H1 (cell line): ENCODE measurements at regions not wholly inside any gene's neighbourhood (a gene's known extent, or its start where the extent isn't known, plus 50 kb on each side); places are given as distances from the start of the nearest gene placed in this dataset.

Source experiments
- CTCF ChIA-PET: fragments of 300-600 bp; sonication (Branson Sonifier 250); formaldehyde crosslinking; loops from one replicate; lab custom pipeline; 2021; ENCODE audit not compliant: partially characterized antibody; lab: Charles Lee
- POLR2A ChIA-PET: fragments of 300-600 bp; sonication (Branson Sonifier 250); formaldehyde crosslinking; loops from one replicate; lab custom pipeline; 2021; ENCODE audit warnings: inconsistent platforms; ENCODE audit not compliant: partially characterized antibody; lab: Charles Lee
- DNase-seq, 2 experiments: peaks; one replicate each; pipeline versions ENCODE4 v3.0.0 to v3.0.0-alpha.2; 2010 to 2022; ENCODE audit warnings: low spot score in 2 of 2, low read depth in 1 of 2, mixed read lengths in 1 of 2
- FAIRE-seq: peaks from 2 replicates; lab custom pipeline; 2011; peaks lifted over from hg19 to GRCh38; lab: Jason Lieb, UNC
- H2AFZ ChIP-seq: 2 replicates; pipeline ENCODE4 v1.8.1; 2012; ENCODE audit warnings: low read length, inconsistent platforms
- H2AK5ac ChIP-seq: 2 replicates; pipeline ENCODE4 v1.6.1; 2013; ENCODE audit warnings: low read depth, low read length
- H2BK120ac ChIP-seq: replicated peaks from 2 replicates; pipeline ENCODE3; 2013; ENCODE audit warnings: low read depth, low read length, inconsistent platforms
- H2BK12ac ChIP-seq: 2 replicates; pipeline ENCODE4 v1.6.1; 2013; ENCODE audit warnings: low read depth, low read length
- H2BK15ac ChIP-seq: 2 replicates; pipeline ENCODE4 v1.6.1; 2013; ENCODE audit warnings: low read length
- H2BK20ac ChIP-seq: 2 replicates; pipeline ENCODE4 v1.6.1; 2013; ENCODE audit warnings: low read length
- H2BK5ac ChIP-seq: 2 replicates; pipeline ENCODE4 v1.6.1; 2013; ENCODE audit warnings: low read depth, low read length
- H3K14ac ChIP-seq: 2 replicates; pipeline ENCODE4 v1.6.1; 2013; ENCODE audit warnings: inconsistent platforms; ENCODE audit not compliant: insufficient read length
- H3K18ac ChIP-seq: 2 replicates; pipeline ENCODE4 v1.6.1; 2013; ENCODE audit warnings: low read length; ENCODE audit errors: extremely low read depth
- H3K23ac ChIP-seq: 2 replicates; pipeline ENCODE4 v1.6.1; 2013; ENCODE audit warnings: inconsistent platforms; ENCODE audit not compliant: insufficient read length
- H3K23me2 ChIP-seq: 2 replicates; pipeline ENCODE4 v1.6.1; 2013; ENCODE audit warnings: low read depth, low read length
- H3K27ac ChIP-seq: 2 replicates; pipeline ENCODE4 v1.6.1; 2011; ENCODE audit warnings: low read depth, low read length, inconsistent platforms
- H3K27me3 ChIP-seq, 4 experiments: replicated peaks in 1 of 4; 1 replicate in 1 of 4; 2 replicates in 3 of 4; pipeline versions ENCODE4 v1.6.1 to v1.8.1; 2011 to 2013; ENCODE audit warnings: low read length in 3 of 4, mild to moderate bottlenecking in 3 of 4, inconsistent platforms in 2 of 4, mixed read lengths in 2 of 4, moderate library complexity in 1 of 4; ENCODE audit not compliant: control insufficient read depth in 3 of 4, insufficient read depth in 3 of 4; ENCODE audit errors: extremely low read depth in 1 of 4
- H3K36me3 ChIP-seq, 4 experiments: 2 replicates each; pipeline versions ENCODE4 v1.6.1 to v1.8.1; 2011 to 2013; ENCODE audit warnings: mild to moderate bottlenecking in 4 of 4, low read length in 3 of 4, moderate library complexity in 2 of 4, control low read depth in 1 of 4, inconsistent platforms in 1 of 4; ENCODE audit not compliant: insufficient read depth in 4 of 4, control insufficient read depth in 2 of 4
- H3K4ac ChIP-seq: replicated peaks from 2 replicates; pipeline ENCODE3; 2013; ENCODE audit warnings: low read length, low read depth, mixed read lengths, inconsistent platforms; ENCODE audit not compliant: insufficient read length
- H3K4me1 ChIP-seq, 4 experiments: replicated peaks in 1 of 4; 1 replicate in 1 of 4; 2 replicates in 3 of 4; pipeline versions ENCODE4 v1.6.1 to v1.8.1; 2011 to 2013; ENCODE audit warnings: low read length in 3 of 4, inconsistent platforms in 2 of 4, mixed read lengths in 1 of 4; ENCODE audit not compliant: insufficient read depth in 4 of 4, control insufficient read depth in 3 of 4
- H3K4me2 ChIP-seq, 2 experiments: 2 replicates each; pipeline versions ENCODE4 v1.6.1 to v1.8.1; 2011 to 2013; ENCODE audit warnings: low read depth in 2 of 2, low read length in 2 of 2, control low read depth in 1 of 2, inconsistent platforms in 1 of 2, mild to moderate bottlenecking in 1 of 2; ENCODE audit not compliant: insufficient read depth in 1 of 2
- H3K4me3 ChIP-seq, 4 experiments: fragments of 200-600, 300-600 bp in 1 of 4; sonication (generic), shearing (Covaris generic), sonication (Bioruptor Twin) in 1 of 4; 2 replicates each; pipeline versions ENCODE4 v1.5.1 to v1.8.1; 2011 to 2016; ENCODE audit warnings: low read length in 4 of 4, low read depth in 3 of 4, control low read depth in 2 of 4, inconsistent platforms in 2 of 4, mild to moderate bottlenecking in 2 of 4, mixed read lengths in 1 of 4, moderate library complexity in 1 of 4; ENCODE audit not compliant: insufficient read depth in 2 of 4; ENCODE audit errors: extremely low read depth in 1 of 4
- H3K56ac ChIP-seq: replicated peaks from 2 replicates; pipeline ENCODE3; 2013; ENCODE audit warnings: low read depth, mild to moderate bottlenecking, mixed read lengths, low read length, inconsistent platforms; ENCODE audit not compliant: insufficient read length
- H3K79me1 ChIP-seq: 2 replicates; pipeline ENCODE4 v1.6.1; 2013; ENCODE audit warnings: low read depth, low read length, control low read depth
- H3K79me2 ChIP-seq, 2 experiments: 2 replicates each; pipeline versions ENCODE4 v1.6.1 to v1.8.1; 2012 to 2013; ENCODE audit warnings: low read length in 2 of 2, mild to moderate bottlenecking in 2 of 2, inconsistent platforms in 1 of 2; ENCODE audit not compliant: insufficient read depth in 2 of 2, control insufficient read depth in 1 of 2
- H3K9ac ChIP-seq, 4 experiments: replicated peaks in 1 of 4; 1 replicate in 1 of 4; 2 replicates in 3 of 4; pipeline versions ENCODE4 v1.6.1 to v1.8.1; 2011 to 2013; ENCODE audit warnings: low read depth in 3 of 4, low read length in 3 of 4, control low read depth in 2 of 4, mild to moderate bottlenecking in 2 of 4, moderate library complexity in 2 of 4, inconsistent platforms in 1 of 4; ENCODE audit errors: extremely low read depth in 1 of 4
- H3K9me3 ChIP-seq, 2 experiments: 2 replicates each; pipeline versions ENCODE4 v1.6.1 to v1.8.1; 2012 to 2013; ENCODE audit warnings: mild to moderate bottlenecking in 2 of 2, moderate library complexity in 2 of 2, control low read depth in 1 of 2, inconsistent platforms in 1 of 2, low read depth in 1 of 2, low read length in 1 of 2, mixed read lengths in 1 of 2; ENCODE audit not compliant: insufficient read depth in 2 of 2
- H4K20me1 ChIP-seq, 2 experiments: replicated peaks in 1 of 2; 2 replicates each; pipeline versions ENCODE3 to v1.8.1; 2011 to 2013; ENCODE audit warnings: inconsistent platforms in 2 of 2, low read length in 2 of 2, mild to moderate bottlenecking in 1 of 2; ENCODE audit not compliant: insufficient read depth in 2 of 2, control insufficient read depth in 1 of 2
- H4K5ac ChIP-seq: 2 replicates; pipeline ENCODE4 v1.6.1; 2013; ENCODE audit warnings: low read length, low read depth, mixed read lengths, inconsistent platforms; ENCODE audit not compliant: insufficient read length
- H4K8ac ChIP-seq: 2 replicates; pipeline ENCODE4 v1.8.0; 2013; ENCODE audit warnings: mild to moderate bottlenecking, moderate library complexity, low read length, inconsistent platforms; ENCODE audit not compliant: insufficient read depth; ENCODE audit errors: extremely low read depth
- H4K91ac ChIP-seq: replicated peaks from 2 replicates; pipeline ENCODE3; 2013; ENCODE audit warnings: low read length, mixed read lengths, inconsistent platforms; ENCODE audit not compliant: insufficient read length
- BCL11A ChIP-seq, 2 experiments: IDR thresholded peaks; one replicate each; pipeline ENCODE4 v1.6.1; 2011; ENCODE audit warnings: low read depth in 2 of 2, low read length in 2 of 2, mild to moderate bottlenecking in 2 of 2
- CREB1 ChIP-seq: IDR thresholded peaks from 2 replicates; pipeline ENCODE4 v1.6.1; 2012; ENCODE audit warnings: inconsistent platforms
- EP300 ChIP-seq, 2 experiments: IDR thresholded peaks; 1 replicate in 1 of 2; 2 replicates in 1 of 2; pipeline ENCODE4 v1.6.1; 2011 to 2012; ENCODE audit warnings: low read depth in 2 of 2, low read length in 2 of 2, mild to moderate bottlenecking in 2 of 2, borderline replicate concordance in 1 of 2, inconsistent platforms in 1 of 2, moderate library complexity in 1 of 2
- GTF2F1 ChIP-seq: IDR thresholded peaks from 2 replicates; pipeline ENCODE4 v1.6.1; 2012; ENCODE audit warnings: low read depth, low read length, improper control_type of control experiment, borderline replicate concordance
- MAFK ChIP-seq: IDR thresholded peaks from 2 replicates; pipeline ENCODE4 v1.6.1; 2012; ENCODE audit warnings: low read depth, mild to moderate bottlenecking, improper control_type of control experiment, low read length
- POLR2A ChIP-seq, 2 experiments: IDR thresholded peaks; 1 replicate in 1 of 2; 2 replicates in 1 of 2; pipeline ENCODE4 v1.6.1; 2011; ENCODE audit warnings: low read depth in 2 of 2, low read length in 2 of 2, mild to moderate bottlenecking in 2 of 2; ENCODE audit errors: control extremely low read depth in 1 of 2
- POLR2AphosphoS5 ChIP-seq: IDR thresholded peaks from 2 replicates; pipeline ENCODE4 v1.6.1; 2011; ENCODE audit warnings: low read depth, low read length
- POU5F1 ChIP-seq: IDR thresholded peaks from 2 replicates; pipeline ENCODE4 v1.6.1; 2011; ENCODE audit warnings: low read depth, mild to moderate bottlenecking, low read length, moderate library complexity
- SRF ChIP-seq: IDR thresholded peaks from 2 replicates; pipeline ENCODE4 v1.6.1; 2011; ENCODE audit warnings: mild to moderate bottlenecking, low read depth, low read length, moderate library complexity
- TBP ChIP-seq: IDR thresholded peaks from 2 replicates; pipeline ENCODE4 v1.6.1; 2011; ENCODE audit warnings: low read depth, low read length, improper control_type of control experiment
- WGBS, 2 experiments: shearing (Covaris generic) in 1 of 2; methylation state at CpG; one replicate each; pipeline versions ENCODE4 v1.1.6 to v1.1.7; 2013 to 2015; ENCODE audit warnings: low lambda C conversion rate in 2 of 2, mixed read lengths in 2 of 2, inconsistent platforms in 1 of 2, low coverage in 1 of 2, missing lambda C conversion rate in 1 of 2; ENCODE audit not compliant: insufficient replicate concordance in 2 of 2, insufficient coverage in 1 of 2, insufficient read length in 1 of 2; ENCODE audit errors: extremely low coverage in 1 of 2, missing lambda C conversion rate in 1 of 2; 5-methylcytosine and 5-hydroxymethylcytosine counted together
- TF ChIP-seq, protein P1 (sequence below): IDR thresholded peaks from 2 replicates; pipeline ENCODE4 v1.6.1; 2011; ENCODE audit warnings: low read length, improper control_type of control experiment
- TF ChIP-seq, protein P2 (sequence below): IDR thresholded peaks from 2 replicates; pipeline ENCODE4 v1.6.1; 2012; ENCODE audit warnings: inconsistent platforms
- TF ChIP-seq, protein P3 (sequence below): IDR thresholded peaks from 2 replicates; pipeline ENCODE4 v1.6.1; 2012; ENCODE audit warnings: low read length, inconsistent platforms

DNA sequence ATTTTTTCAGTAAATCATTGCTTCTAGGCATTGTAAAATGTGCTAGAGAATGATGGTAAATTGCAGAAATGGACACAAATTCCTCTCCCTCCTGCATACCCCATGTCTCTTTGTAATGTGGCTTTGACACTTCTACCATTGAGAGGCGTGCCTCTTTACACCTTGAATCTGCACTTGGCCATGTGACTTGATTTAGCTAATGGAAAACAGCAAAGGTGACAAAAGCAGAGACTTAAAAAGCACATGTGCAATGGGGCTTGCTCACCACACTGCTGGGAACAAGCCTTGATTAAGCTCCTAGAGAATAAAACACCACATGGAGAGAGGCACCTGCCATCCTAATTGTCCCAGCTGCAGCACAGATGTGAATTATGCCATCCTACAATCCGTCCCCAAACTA is 69.9 kb upstream of the NAA35 start:
- no peaks in the 10 kb centered on the region for H3K79me2 ChIP-seq
- H3K4me2 ChIP-seq = no peak overlapping the region
- H4K20me1 ChIP-seq = no peaks in the 10 kb centered on the region
- FAIRE-seq = no peak
- no peak overlapping the region for H2AFZ ChIP-seq
- H2BK5ac ChIP-seq = no peak overlapping the region
- no peak overlapping the region for H4K8ac ChIP-seq
- no peak overlapping the region for H3K56ac ChIP-seq
- H3K9me3 ChIP-seq = no peaks in the 10 kb centered on the region
- H3K79me1 ChIP-seq = no peaks in the 10 kb centered on the region
- peak overlapping the region; percentile 22; the same call in 1 of the 2 replicates for H2BK12ac ChIP-seq
- no peak overlapping the region for H3K9ac ChIP-seq
- ChIA-PET CTCF (no interaction called here), POLR2A (no interaction called here)
- H2BK20ac ChIP-seq = no peak overlapping the region
- no peaks in the 10 kb centered on the region for H3K36me3 ChIP-seq
- H3K27ac ChIP-seq = no peak overlapping the region
- H4K5ac ChIP-seq = no peak overlapping the region
- DNase-seq = no peak
- no peaks in the 10 kb centered on the region for H3K27me3 ChIP-seq
- 84% methylated on average over 2 of the region's 2 CpGs; no CpG with 5 or more reads in 1 of the 2 experiments for WGBS, 2 experiments
- peaks cover 0 to 6% (median 0%) of the 10 kb centered on the region in 4 experiments; a peak in 2 of 7 replicates for H3K4me1 ChIP-seq
- no peak overlapping the region for H2BK120ac ChIP-seq
- H3K23me2 ChIP-seq = no peaks in the 10 kb centered on the region
- H3K18ac ChIP-seq = no peak overlapping the region
- H3K23ac ChIP-seq = no peak overlapping the region
- H2AK5ac ChIP-seq = no peak overlapping the region
- H2BK15ac ChIP-seq = peak overlapping the region; percentile 46; the same call in 1 of the 2 replicates
- H3K4ac ChIP-seq = no peak overlapping the region
- no peak overlapping the region for H3K14ac ChIP-seq
- no peak overlapping the region for H4K91ac ChIP-seq
- H3K4me3 ChIP-seq = no peak overlapping the region
- TF ChIP-seq POLR2AphosphoS5 (no peak), BCL11A (IDR thresholded peaks at IDR 0.05; ENCODE audit: low read depth in 2 of 2, low read length in 2 of 2) (no peak), CREB1 (no peak), POLR2A (IDR thresholded peaks at IDR 0.05; ENCODE audit: control extremely low read depth in 1 of 2, low read depth in 2 of 2, low read length in 2 of 2) (no peak), MAFK (no peak), EP300 (IDR thresholded peaks at IDR 0.05; ENCODE audit: borderline replicate concordance in 1 of 2, low read depth in 2 of 2, low read length in 2 of 2) (no peak), TBP (no peak), SRF (no peak), GTF2F1 (no peak), POU5F1 (no peak)
- TF ChIP-seq, protein P1, sequence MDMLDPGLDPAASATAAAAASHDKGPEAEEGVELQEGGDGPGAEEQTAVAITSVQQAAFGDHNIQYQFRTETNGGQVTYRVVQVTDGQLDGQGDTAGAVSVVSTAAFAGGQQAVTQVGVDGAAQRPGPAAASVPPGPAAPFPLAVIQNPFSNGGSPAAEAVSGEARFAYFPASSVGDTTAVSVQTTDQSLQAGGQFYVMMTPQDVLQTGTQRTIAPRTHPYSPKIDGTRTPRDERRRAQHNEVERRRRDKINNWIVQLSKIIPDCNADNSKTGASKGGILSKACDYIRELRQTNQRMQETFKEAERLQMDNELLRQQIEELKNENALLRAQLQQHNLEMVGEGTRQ = peak; percentile 25; the same call in 1 of the 2 replicates
- TF ChIP-seq, protein P2, sequence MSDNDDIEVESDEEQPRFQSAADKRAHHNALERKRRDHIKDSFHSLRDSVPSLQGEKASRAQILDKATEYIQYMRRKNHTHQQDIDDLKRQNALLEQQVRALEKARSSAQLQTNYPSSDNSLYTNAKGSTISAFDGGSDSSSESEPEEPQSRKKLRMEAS = peak; percentile 54; the same call in 1 of the 2 replicates
- TF ChIP-seq, protein P3, sequence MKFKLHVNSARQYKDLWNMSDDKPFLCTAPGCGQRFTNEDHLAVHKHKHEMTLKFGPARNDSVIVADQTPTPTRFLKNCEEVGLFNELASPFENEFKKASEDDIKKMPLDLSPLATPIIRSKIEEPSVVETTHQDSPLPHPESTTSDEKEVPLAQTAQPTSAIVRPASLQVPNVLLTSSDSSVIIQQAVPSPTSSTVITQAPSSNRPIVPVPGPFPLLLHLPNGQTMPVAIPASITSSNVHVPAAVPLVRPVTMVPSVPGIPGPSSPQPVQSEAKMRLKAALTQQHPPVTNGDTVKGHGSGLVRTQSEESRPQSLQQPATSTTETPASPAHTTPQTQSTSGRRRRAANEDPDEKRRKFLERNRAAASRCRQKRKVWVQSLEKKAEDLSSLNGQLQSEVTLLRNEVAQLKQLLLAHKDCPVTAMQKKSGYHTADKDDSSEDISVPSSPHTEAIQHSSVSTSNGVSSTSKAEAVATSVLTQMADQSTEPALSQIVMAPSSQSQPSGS = no peak
